ENCODE measurements at regions not wholly inside any gene's neighbourhood (a gene's known extent, or its start where the extent isn't known, plus 50 kb on each side); places are given as distances from the start of the nearest gene placed in this dataset.

DNA sequence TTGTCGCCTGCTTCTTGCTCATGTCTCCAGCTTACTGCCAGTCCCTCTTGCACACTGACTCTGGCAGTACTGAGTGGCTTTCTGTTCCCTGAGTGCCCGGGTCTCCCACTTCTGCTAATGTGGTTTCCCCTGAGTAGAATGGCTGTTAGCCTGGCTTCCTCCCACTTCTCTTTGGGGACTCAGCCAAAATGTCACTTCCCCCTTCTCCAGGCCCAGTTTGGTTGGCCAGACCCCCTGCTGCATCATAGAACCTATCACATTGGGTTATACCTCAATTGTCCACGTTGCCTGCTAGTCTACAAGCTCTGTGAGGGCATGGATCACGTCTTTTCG is 304.4 kb downstream of the HS3ST3B1 start:
- peak in 1 of 2 donors; percentile 20 for DNase-seq (ENCODE audit: low spot score in 2 of 2)
- H3K4me3 ChIP-seq (ENCODE audit: low read depth, poor library complexity, severe bottlenecking) = no peak overlapping the region
- intact Hi-C loops (cut with DNase I; ENCODE audit: low total_unique reads) = no loop called here
- TF ChIP-seq, protein P1, sequence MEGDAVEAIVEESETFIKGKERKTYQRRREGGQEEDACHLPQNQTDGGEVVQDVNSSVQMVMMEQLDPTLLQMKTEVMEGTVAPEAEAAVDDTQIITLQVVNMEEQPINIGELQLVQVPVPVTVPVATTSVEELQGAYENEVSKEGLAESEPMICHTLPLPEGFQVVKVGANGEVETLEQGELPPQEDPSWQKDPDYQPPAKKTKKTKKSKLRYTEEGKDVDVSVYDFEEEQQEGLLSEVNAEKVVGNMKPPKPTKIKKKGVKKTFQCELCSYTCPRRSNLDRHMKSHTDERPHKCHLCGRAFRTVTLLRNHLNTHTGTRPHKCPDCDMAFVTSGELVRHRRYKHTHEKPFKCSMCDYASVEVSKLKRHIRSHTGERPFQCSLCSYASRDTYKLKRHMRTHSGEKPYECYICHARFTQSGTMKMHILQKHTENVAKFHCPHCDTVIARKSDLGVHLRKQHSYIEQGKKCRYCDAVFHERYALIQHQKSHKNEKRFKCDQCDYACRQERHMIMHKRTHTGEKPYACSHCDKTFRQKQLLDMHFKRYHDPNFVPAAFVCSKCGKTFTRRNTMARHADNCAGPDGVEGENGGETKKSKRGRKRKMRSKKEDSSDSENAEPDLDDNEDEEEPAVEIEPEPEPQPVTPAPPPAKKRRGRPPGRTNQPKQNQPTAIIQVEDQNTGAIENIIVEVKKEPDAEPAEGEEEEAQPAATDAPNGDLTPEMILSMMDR (IDR thresholded peaks at IDR 0.05) = no peak
- no peak for TF ChIP-seq POLR2A (IDR thresholded peaks at IDR 0.05)
- 78 to 82% methylated on average over 5 of the region's 5 CpGs for WGBS, 2 donors

DNA sequence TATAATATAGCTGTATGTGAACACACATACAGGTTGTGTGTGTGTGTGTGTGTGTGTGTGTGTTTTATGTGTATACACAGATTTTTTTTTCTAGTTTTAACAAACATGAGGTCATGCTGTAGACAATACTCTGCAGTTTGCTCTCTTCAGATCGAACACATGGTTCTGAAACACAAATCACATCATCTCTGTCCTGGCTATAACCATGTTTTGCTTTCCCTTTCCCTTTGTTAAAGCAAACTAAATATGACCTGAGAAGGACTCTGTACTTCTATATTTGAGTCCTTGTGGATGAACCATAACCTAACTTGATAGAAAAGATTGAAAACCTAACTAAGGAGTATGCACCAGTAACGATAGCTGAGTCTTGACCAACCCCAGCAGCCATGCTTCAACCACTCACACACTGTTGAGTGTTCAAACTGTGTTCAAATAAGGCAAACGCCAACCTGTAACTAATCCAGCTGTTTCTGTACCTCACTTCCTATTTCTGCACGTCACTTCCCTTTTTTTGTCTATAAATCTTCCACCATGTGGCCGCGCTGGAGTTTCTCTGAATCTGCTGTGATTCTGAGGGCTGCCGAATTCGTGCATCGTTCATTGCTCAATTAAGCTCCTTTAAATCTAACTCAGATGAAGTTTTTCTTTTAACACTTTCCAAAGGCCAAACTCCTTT is 303.8 kb downstream of the HS3ST3B1 start:
- TF ChIP-seq, protein P1 (IDR thresholded peaks at IDR 0.05) = no peak
- TF ChIP-seq POLR2A (IDR thresholded peaks at IDR 0.05) = no peak
- no peak for DNase-seq (ENCODE audit: low spot score in 2 of 2)
- intact Hi-C loops (cut with DNase I; ENCODE audit: low total_unique reads) = no loop called here
- H3K4me3 ChIP-seq (ENCODE audit: low read depth, poor library complexity, severe bottlenecking) = no peak overlapping the region
- WGBS, 2 donors = 69 to 70% methylated on average over 9 of the region's 9 CpGs

DNA sequence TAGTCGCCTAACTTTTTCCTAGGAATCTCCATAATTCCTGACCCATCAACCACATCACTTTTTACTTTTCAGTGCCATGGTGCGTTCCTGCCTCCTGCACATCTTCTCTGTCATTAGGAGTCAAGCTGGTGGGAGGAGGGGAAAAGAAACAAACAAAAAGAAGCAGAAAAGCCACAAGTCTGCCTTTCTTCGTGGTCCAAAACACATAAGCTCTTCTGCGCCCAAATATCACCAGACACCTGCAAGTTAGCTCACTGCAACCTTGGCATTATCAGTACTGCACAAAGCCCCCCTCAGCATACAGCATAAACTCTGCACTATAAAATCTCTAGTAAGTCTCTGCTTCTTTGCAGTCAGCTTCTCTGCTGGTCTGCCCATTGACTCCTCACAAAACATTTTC is 295.3 kb downstream of the HS3ST3B1 start:
- 90% methylated on average over 4 of the region's 4 CpGs for WGBS, 2 donors
- no peak for TF ChIP-seq POLR2A (IDR thresholded peaks at IDR 0.05)
- TF ChIP-seq, protein P1 (IDR thresholded peaks at IDR 0.05) = no peak
- intact Hi-C loops (cut with DNase I; ENCODE audit: low total_unique reads) = no loop called here
- H3K4me3 ChIP-seq (ENCODE audit: low read depth, poor library complexity, severe bottlenecking) = no peak overlapping the region
- DNase-seq (ENCODE audit: low spot score in 2 of 2) = no peak

DNA sequence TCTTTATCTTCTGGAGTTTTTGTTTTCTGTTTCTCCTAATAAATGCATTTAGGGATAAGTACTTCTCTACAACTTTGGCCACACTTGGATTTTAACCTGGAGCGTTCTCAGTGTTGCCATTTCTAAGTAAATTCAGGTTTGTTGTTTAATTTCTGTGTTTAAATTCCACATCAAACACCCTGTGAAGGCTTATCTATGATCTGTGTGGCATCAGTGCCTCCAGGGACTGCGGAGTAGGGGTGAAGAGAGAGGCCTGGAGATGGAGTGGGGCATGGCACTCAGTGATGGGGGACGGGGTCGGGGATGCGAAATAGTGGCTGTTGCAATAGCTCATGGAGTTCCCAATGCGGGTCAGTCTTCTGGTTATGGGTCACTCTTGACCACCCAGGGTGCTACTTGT is 294.8 kb downstream of the HS3ST3B1 start:
- H3K4me3 ChIP-seq (ENCODE audit: low read depth, poor library complexity, severe bottlenecking) = no peak overlapping the region
- DNase-seq (ENCODE audit: low spot score in 2 of 2) = no peak
- TF ChIP-seq, protein P1 (IDR thresholded peaks at IDR 0.05) = no peak
- no peak for TF ChIP-seq POLR2A (IDR thresholded peaks at IDR 0.05)
- WGBS, 2 donors = 84 to 88% methylated on average over 6 of the region's 6 CpGs
- intact Hi-C loops (cut with DNase I; ENCODE audit: low total_unique reads) = no loop called here

GRCh38 chr17:14594690-14595089 is 293.8 kb downstream of the HS3ST3B1 start:
- TF ChIP-seq, protein P1 (IDR thresholded peaks at IDR 0.05) = no peak
- no peak for TF ChIP-seq POLR2A (IDR thresholded peaks at IDR 0.05)
- 93 to 94% methylated on average over 5 of the region's 5 CpGs for WGBS, 2 donors
- no peak for DNase-seq (ENCODE audit: low spot score in 2 of 2)
- no peak overlapping the region for H3K4me3 ChIP-seq (ENCODE audit: low read depth, poor library complexity, severe bottlenecking)
- intact Hi-C loops (cut with DNase I; ENCODE audit: low total_unique reads) = no loop called here

DNA sequence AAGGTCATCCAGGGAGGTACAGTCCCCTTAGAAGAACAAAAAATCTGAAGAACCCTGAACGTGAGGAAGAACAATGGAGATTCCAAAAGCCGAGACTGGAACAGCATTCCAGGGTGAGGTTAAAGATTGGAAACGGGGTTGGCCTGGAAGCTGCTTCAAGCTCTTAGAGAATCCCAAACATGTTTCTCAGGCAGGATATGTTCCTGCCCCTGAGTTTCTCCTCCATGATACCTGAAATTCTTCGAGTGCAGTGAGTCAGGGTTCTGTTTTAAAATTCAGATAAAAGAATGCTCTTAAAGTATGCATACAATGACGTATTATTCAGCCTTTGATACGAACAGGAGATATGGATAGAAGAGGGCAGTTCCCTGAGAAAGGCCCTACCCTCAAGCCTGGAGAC is 293.1 kb downstream of the HS3ST3B1 start:
- TF ChIP-seq, protein P1 (IDR thresholded peaks at IDR 0.05) = no peak
- no peak for TF ChIP-seq POLR2A (IDR thresholded peaks at IDR 0.05)
- intact Hi-C loops (cut with DNase I; ENCODE audit: low total_unique reads) = no loop called here
- WGBS, 2 donors = 62 to 73% methylated on average over 6 of the region's 6 CpGs

More for the DNA sequence above, 293.1 kb downstream of the HS3ST3B1 start:
- no peak overlapping the region for H3K4me3 ChIP-seq (ENCODE audit: low read depth, poor library complexity, severe bottlenecking)
- no peak for DNase-seq (ENCODE audit: low spot score in 2 of 2)
